Activated B cell treated with CpG ODN at 0.5 μM for 24 hours (primary cell): ENCODE measurements at regions not wholly inside any gene's neighbourhood (a gene's known extent, or its start where the extent isn't known, plus 50 kb on each side); places are given as distances from the start of the nearest gene placed in this dataset.

Experiments used
- ATAC-seq: fragments of 200-7000 bp; cut with Tn5 transposase; one replicate; pipeline ENCODE4 v1.10.0; 2021; ENCODE audit warnings: low read depth, mild to moderate bottlenecking, moderate library complexity
- CTCF ChIA-PET: fragments of 350-600 bp; sonication (Branson Sonifier 250); formaldehyde crosslinking; loops from one replicate; lab custom pipeline; 2021; ENCODE audit warnings: antibody characterized with exemption; lab: Charles Lee
- POLR2A ChIA-PET: fragments of 350-600 bp; sonication (Branson Sonifier 250); formaldehyde crosslinking; loops from one replicate; lab custom pipeline; 2021; ENCODE audit warnings: antibody characterized with exemption; lab: Charles Lee
- DNase-seq: peaks from one replicate; pipeline ENCODE4 v3.0.0; 2022
- H3K27ac Mint-ChIP-seq: one replicate; pipeline ENCODE4 v1.8.0; 2020; ENCODE audit warnings: mixed read lengths
- H3K27me3 Mint-ChIP-seq: one replicate; pipeline ENCODE4 v1.8.0; 2021; ENCODE audit warnings: mixed read lengths
- H3K36me3 Mint-ChIP-seq: one replicate; pipeline ENCODE4 v1.8.0; 2021; ENCODE audit warnings: low read depth, mixed read lengths
- H3K4me1 Mint-ChIP-seq: one replicate; pipeline ENCODE4 v1.8.0; 2021; ENCODE audit warnings: mixed read lengths
- H3K4me3 Mint-ChIP-seq: one replicate; pipeline ENCODE4 v1.8.0; 2020; ENCODE audit warnings: mild to moderate bottlenecking, mixed read lengths
- H3K9me3 Mint-ChIP-seq: one replicate; pipeline ENCODE4 v1.8.0; 2020; ENCODE audit warnings: mixed read lengths
- intact Hi-C: fragments of 100-400 bp; cut with micrococcal nuclease; formaldehyde crosslinking; loops from one replicate; pipeline ENCODE4 v1.15.1; 2024
- TF ChIP-seq, protein P1 (sequence below): fragments of 200-600 bp; IDR thresholded peaks from one replicate; pipeline ENCODE4 v1.8.0; 2022; ENCODE audit warnings: antibody characterized with exemption, mild to moderate bottlenecking

DNA sequence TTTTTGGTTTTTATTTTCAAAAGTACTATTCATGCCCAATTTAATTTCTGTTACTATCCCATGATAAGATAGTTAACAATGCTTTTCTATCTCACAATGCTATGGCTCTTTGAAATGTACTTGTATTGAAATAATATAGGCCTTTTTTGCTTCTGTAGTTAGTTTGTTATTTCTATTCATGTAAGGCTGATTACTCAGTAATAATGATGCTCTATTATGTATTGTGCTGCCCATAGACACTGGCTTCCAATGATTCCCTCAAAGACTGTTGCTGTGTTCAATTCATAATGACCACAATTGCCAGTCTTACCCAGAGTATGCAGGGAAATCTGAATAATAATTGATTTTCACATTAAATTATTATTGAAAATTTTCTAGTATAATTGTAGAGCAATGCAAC lies 155.5 kb upstream of the POT1 start:
- Mint-ChIP-seq H3K9me3 (no peaks in the 10 kb centered on the region), H3K36me3 (no peaks in the 10 kb centered on the region), H3K27me3 (no peaks in the 10 kb centered on the region), H3K4me3 (no peak overlapping the region), H3K4me1 (no peaks in the 10 kb centered on the region), H3K27ac (no peak overlapping the region)
- ChIA-PET POLR2A (no interaction called here), CTCF (no interaction called here)
- ATAC-seq (no peak), DNase-seq (no peak)
- TF ChIP-seq, protein P1, sequence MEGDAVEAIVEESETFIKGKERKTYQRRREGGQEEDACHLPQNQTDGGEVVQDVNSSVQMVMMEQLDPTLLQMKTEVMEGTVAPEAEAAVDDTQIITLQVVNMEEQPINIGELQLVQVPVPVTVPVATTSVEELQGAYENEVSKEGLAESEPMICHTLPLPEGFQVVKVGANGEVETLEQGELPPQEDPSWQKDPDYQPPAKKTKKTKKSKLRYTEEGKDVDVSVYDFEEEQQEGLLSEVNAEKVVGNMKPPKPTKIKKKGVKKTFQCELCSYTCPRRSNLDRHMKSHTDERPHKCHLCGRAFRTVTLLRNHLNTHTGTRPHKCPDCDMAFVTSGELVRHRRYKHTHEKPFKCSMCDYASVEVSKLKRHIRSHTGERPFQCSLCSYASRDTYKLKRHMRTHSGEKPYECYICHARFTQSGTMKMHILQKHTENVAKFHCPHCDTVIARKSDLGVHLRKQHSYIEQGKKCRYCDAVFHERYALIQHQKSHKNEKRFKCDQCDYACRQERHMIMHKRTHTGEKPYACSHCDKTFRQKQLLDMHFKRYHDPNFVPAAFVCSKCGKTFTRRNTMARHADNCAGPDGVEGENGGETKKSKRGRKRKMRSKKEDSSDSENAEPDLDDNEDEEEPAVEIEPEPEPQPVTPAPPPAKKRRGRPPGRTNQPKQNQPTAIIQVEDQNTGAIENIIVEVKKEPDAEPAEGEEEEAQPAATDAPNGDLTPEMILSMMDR = no peak
- intact Hi-C loops = no loop called here

GRCh38 chr7:125084196-125084595 lies 154.6 kb upstream of the POT1 start:
- intact Hi-C loops = no loop called here
- TF ChIP-seq, protein P1 = no peak
- POLR2A ChIA-PET = no interaction called here
- no peak overlapping the region for H3K4me3 Mint-ChIP-seq
- H3K27me3 Mint-ChIP-seq = no peaks in the 10 kb centered on the region
- DNase-seq (no peak), ATAC-seq (no peak)
- no peaks in the 10 kb centered on the region for H3K36me3 Mint-ChIP-seq
- no peaks in the 10 kb centered on the region for H3K4me1 Mint-ChIP-seq
- H3K27ac Mint-ChIP-seq = no peak overlapping the region
- no peaks in the 10 kb centered on the region for H3K9me3 Mint-ChIP-seq
- CTCF ChIA-PET = no interaction called here

DNA sequence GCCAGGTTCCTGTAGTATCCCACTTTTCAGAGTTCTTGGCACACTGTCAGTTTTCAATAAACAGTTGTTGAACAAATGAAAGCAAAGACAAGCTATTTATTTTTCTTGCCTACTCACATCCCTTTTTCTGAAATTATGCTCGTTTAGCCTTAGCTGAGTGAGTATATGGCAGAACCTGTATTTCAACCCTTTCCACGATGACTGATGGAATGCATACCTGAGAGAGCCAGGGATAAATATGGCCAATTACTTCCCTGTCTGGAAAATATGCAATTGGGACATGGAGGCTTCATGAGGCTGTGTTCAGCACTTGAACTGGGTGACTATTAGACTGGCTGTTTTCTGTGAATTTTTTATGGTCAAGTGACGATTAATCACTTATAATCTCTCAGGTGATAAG lies 144.5 kb upstream of the POT1 start:
- no peak overlapping the region for H3K27ac Mint-ChIP-seq
- intact Hi-C loops = no loop called here
- H3K4me3 Mint-ChIP-seq = no peak overlapping the region
- no peaks in the 10 kb centered on the region for H3K4me1 Mint-ChIP-seq
- CTCF ChIA-PET = no interaction called here
- TF ChIP-seq, protein P1 = no peak
- POLR2A ChIA-PET = no interaction called here
- DNase-seq (no peak), ATAC-seq (no peak)
- H3K36me3 Mint-ChIP-seq = no peaks in the 10 kb centered on the region
- H3K9me3 Mint-ChIP-seq = no peaks in the 10 kb centered on the region
- H3K27me3 Mint-ChIP-seq = no peaks in the 10 kb centered on the region

DNA sequence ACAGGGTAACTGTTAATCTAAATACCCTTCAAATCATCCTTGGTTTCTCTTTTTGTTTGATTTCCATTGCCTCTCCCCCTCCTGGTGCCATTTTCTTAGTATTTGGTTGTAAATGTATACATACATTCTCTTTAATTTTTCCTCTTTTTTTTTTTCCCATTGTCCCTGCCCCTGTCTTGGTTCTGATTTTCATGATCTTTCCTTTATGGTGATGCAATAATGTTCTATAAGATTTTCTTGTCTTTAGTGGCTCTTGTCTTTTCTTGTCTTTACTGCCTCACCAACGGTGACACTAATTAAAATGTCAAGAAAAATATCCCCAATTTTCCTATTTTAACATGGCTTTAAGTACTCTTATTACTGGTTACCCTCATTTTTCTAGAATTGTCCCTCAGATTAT lies 135.9 kb upstream of the POT1 start:
- DNase-seq (no peak), ATAC-seq (no peak)
- intact Hi-C loops = no loop called here
- no peak overlapping the region for H3K4me3 Mint-ChIP-seq
- H3K36me3 Mint-ChIP-seq = no peaks in the 10 kb centered on the region
- TF ChIP-seq, protein P1 = no peak
- peaks cover 2% of the 10 kb centered on the region for H3K4me1 Mint-ChIP-seq
- H3K9me3 Mint-ChIP-seq = no peaks in the 10 kb centered on the region
- no peak overlapping the region for H3K27ac Mint-ChIP-seq
- H3K27me3 Mint-ChIP-seq = no peaks in the 10 kb centered on the region
- CTCF ChIA-PET = no interaction called here
- POLR2A ChIA-PET = no interaction called here

DNA sequence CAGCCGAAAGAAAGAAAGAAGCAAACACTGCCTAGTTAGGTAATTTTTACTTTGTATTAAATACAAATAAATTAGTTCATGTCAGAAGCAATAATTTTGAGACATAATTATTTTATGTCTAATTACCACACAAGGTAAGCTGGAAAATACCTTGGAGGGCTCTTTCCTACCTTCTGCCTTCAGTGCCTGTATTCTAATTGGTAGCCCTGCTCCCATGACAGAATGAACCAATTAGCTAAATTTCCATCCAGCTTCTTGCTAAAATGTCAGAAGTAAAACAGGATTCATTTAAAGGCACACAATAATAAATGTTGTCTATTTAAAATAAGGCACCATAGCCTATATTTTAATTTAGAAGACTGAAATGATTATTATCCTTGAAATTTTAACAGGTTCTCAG lies 135.4 kb upstream of the POT1 start:
- ChIA-PET CTCF (no interaction called here), POLR2A (no interaction called here)
- TF ChIP-seq, protein P1 = no peak
- Mint-ChIP-seq H3K27ac (no peak overlapping the region), H3K9me3 (no peaks in the 10 kb centered on the region), H3K36me3 (no peaks in the 10 kb centered on the region), H3K4me3 (no peak overlapping the region), H3K27me3 (no peaks in the 10 kb centered on the region), H3K4me1 (peaks cover 2% of the 10 kb centered on the region)
- DNase-seq = no peak
- ATAC-seq = no peak
- intact Hi-C loops = no loop called here
